Activated naive CD4-positive, alpha-beta T cell treated with anti-CD3 and anti-CD28 coated beads, Interleukin-2, amount 10 ng/mL, durations not matched to agents 7 days and 5 days (primary cell): ENCODE measurements at regions not wholly inside any gene's neighbourhood (a gene's known extent, or its start where the extent isn't known, plus 50 kb on each side); places are given as distances from the start of the nearest gene placed in this dataset.
"Not testable (repeated sequence)": the region's sequence is repeated elsewhere in the genome, so short reads cannot be mapped to it uniquely, and the experiment has no call there.

Experiments used
- CTCF ChIA-PET: fragments of 350-600 bp; sonication (Branson Sonifier 250); formaldehyde crosslinking; loops from one replicate; lab custom pipeline; 2021; ENCODE audit warnings: antibody characterized with exemption; lab: Charles Lee
- DNase-seq: peaks from one replicate; pipeline ENCODE4 v3.0.0-alpha.2; 2020
- H3K27ac Mint-ChIP-seq: one replicate; pipeline ENCODE4 v1.8.0; 2021; ENCODE audit warnings: mild to moderate bottlenecking, moderate library complexity, mixed read lengths
- H3K27me3 Mint-ChIP-seq: one replicate; pipeline ENCODE4 v1.8.0; 2021; ENCODE audit warnings: mild to moderate bottlenecking, mixed read lengths
- H3K36me3 Mint-ChIP-seq: one replicate; pipeline ENCODE4 v1.8.0; 2021; ENCODE audit warnings: mixed read lengths
- H3K4me1 Mint-ChIP-seq: one replicate; pipeline ENCODE4 v1.8.0; 2021; ENCODE audit warnings: mixed read lengths
- H3K4me3 Mint-ChIP-seq: one replicate; pipeline ENCODE4 v1.8.0; 2021; ENCODE audit warnings: mild to moderate bottlenecking, moderate library complexity, mixed read lengths
- H3K9me3 Mint-ChIP-seq: one replicate; pipeline ENCODE4 v1.8.0; 2021; ENCODE audit warnings: mixed read lengths

- peaks cover 7% of the 10 kb centered on the region for H3K9me3 Mint-ChIP-seq
- no peaks in the 10 kb centered on the region for H3K27me3 Mint-ChIP-seq
- DNase-seq: no peak
- H3K27ac Mint-ChIP-seq: no peak overlapping the region
- no peaks in the 10 kb centered on the region for H3K4me1 Mint-ChIP-seq
- CTCF ChIA-PET: no interaction called here
- no peaks in the 10 kb centered on the region for H3K36me3 Mint-ChIP-seq
- H3K4me3 Mint-ChIP-seq: no peak overlapping the region
Observed at GRCh38 chr1:188769181-188769580, 1708.5 kb downstream of the BRINP3 start.

- Mint-ChIP-seq H3K4me3 (no peak overlapping the region), H3K36me3 (no peaks in the 10 kb centered on the region), H3K27me3 (no peaks in the 10 kb centered on the region), H3K9me3 (peaks cover 7% of the 10 kb centered on the region), H3K4me1 (no peaks in the 10 kb centered on the region), H3K27ac (no peak overlapping the region)
- DNase-seq: no peak
- CTCF ChIA-PET: no interaction called here
Observed at GRCh38 chr1:188769936-188770335, 1707.7 kb downstream of the BRINP3 start.

- Mint-ChIP-seq H3K4me1 (no peaks in the 10 kb centered on the region), H3K36me3 (no peaks in the 10 kb centered on the region), H3K4me3 (no peak overlapping the region), H3K9me3 (peaks cover 3% of the 10 kb centered on the region), H3K27ac (no peak overlapping the region), H3K27me3 (no peaks in the 10 kb centered on the region)
- CTCF ChIA-PET: no interaction called here
- no peak for DNase-seq
Observed at GRCh38 chr1:188778578-188778977, 1699.1 kb downstream of the BRINP3 start.

- Mint-ChIP-seq H3K27ac (no peak overlapping the region), H3K36me3 (no peaks in the 10 kb centered on the region), H3K9me3 (no peaks in the 10 kb centered on the region), H3K27me3 (no peaks in the 10 kb centered on the region), H3K4me1 (no peaks in the 10 kb centered on the region), H3K4me3 (no peak overlapping the region)
- DNase-seq: no peak
- CTCF ChIA-PET: no interaction called here
Observed at GRCh38 chr1:188782220-188782841, 1695.3 kb downstream of the BRINP3 start.

- no peak overlapping the region for H3K27ac Mint-ChIP-seq
- H3K4me1 Mint-ChIP-seq: no peaks in the 10 kb centered on the region
- H3K27me3 Mint-ChIP-seq: no peaks in the 10 kb centered on the region
- CTCF ChIA-PET: no interaction called here
- no peak for DNase-seq
- no peaks in the 10 kb centered on the region for H3K36me3 Mint-ChIP-seq
- no peak overlapping the region for H3K4me3 Mint-ChIP-seq
- peaks cover 6% of the 10 kb centered on the region for H3K9me3 Mint-ChIP-seq
Observed at GRCh38 chr1:188794969-188795368, 1682.7 kb downstream of the BRINP3 start.

GRCh38 chr1:188812153-188812552, 1665.5 kb downstream of the BRINP3 start:
- H3K4me3 Mint-ChIP-seq, H3K27ac Mint-ChIP-seq, CTCF ChIA-PET, H3K27me3 Mint-ChIP-seq, H3K36me3 Mint-ChIP-seq, H3K4me1 Mint-ChIP-seq, DNase-seq: not testable (repeated sequence)
- H3K9me3 Mint-ChIP-seq: peaks cover 24% of the 10 kb centered on the region

GRCh38 chr1:188812836-188813573, 1664.7 kb downstream of the BRINP3 start:
- H3K4me3 Mint-ChIP-seq, H3K36me3 Mint-ChIP-seq, H3K27ac Mint-ChIP-seq, H3K27me3 Mint-ChIP-seq, H3K4me1 Mint-ChIP-seq, DNase-seq, CTCF ChIA-PET: not testable (repeated sequence)
- H3K9me3 Mint-ChIP-seq: peaks cover 23% of the 10 kb centered on the region

GRCh38 chr1:188817814-188818213, 1659.8 kb downstream of the BRINP3 start:
- Mint-ChIP-seq H3K4me1 (no peaks in the 10 kb centered on the region), H3K9me3 (peaks cover 8% of the 10 kb centered on the region), H3K4me3 (no peak overlapping the region), H3K27me3 (no peaks in the 10 kb centered on the region), H3K27ac (no peak overlapping the region), H3K36me3 (no peaks in the 10 kb centered on the region)
- no peak for DNase-seq
- CTCF ChIA-PET: no interaction called here

- H3K27ac Mint-ChIP-seq: no peak overlapping the region
- no peaks in the 10 kb centered on the region for H3K4me1 Mint-ChIP-seq
- no peaks in the 10 kb centered on the region for H3K27me3 Mint-ChIP-seq
- no peak for DNase-seq
- no peaks in the 10 kb centered on the region for H3K9me3 Mint-ChIP-seq
- H3K36me3 Mint-ChIP-seq: no peaks in the 10 kb centered on the region
- H3K4me3 Mint-ChIP-seq: no peak overlapping the region
- CTCF ChIA-PET: no interaction called here
Observed at GRCh38 chr1:188822248-188822647, 1655.4 kb downstream of the BRINP3 start.

- H3K4me3 Mint-ChIP-seq: no peak overlapping the region
- no peak overlapping the region for H3K27ac Mint-ChIP-seq
- no peaks in the 10 kb centered on the region for H3K4me1 Mint-ChIP-seq
- H3K9me3 Mint-ChIP-seq: no peaks in the 10 kb centered on the region
- DNase-seq: no peak
- no peaks in the 10 kb centered on the region for H3K27me3 Mint-ChIP-seq
- CTCF ChIA-PET: no interaction called here
- no peaks in the 10 kb centered on the region for H3K36me3 Mint-ChIP-seq
Observed at GRCh38 chr1:188825471-188825870, 1652.2 kb downstream of the BRINP3 start.

GRCh38 chr1:188826800-188827199, 1650.9 kb downstream of the BRINP3 start:
- H3K36me3 Mint-ChIP-seq: no peaks in the 10 kb centered on the region

GRCh38 chr1:188827400-188827799, 1650.3 kb downstream of the BRINP3 start:
- Mint-ChIP-seq H3K27ac (no peak overlapping the region), H3K4me1 (no peaks in the 10 kb centered on the region), H3K27me3 (no peaks in the 10 kb centered on the region), H3K4me3 (no peak overlapping the region), H3K9me3 (no peaks in the 10 kb centered on the region), H3K36me3 (no peaks in the 10 kb centered on the region)
- CTCF ChIA-PET: no interaction called here
- DNase-seq: no peak

More at GRCh38 chr1:188826800-188827199, 1650.9 kb downstream of the BRINP3 start:
- H3K27ac Mint-ChIP-seq: no peak overlapping the region
- no peak for DNase-seq
- no peak overlapping the region for H3K4me3 Mint-ChIP-seq
- no peaks in the 10 kb centered on the region for H3K9me3 Mint-ChIP-seq
- H3K27me3 Mint-ChIP-seq: no peaks in the 10 kb centered on the region
- CTCF ChIA-PET: no interaction called here
- no peaks in the 10 kb centered on the region for H3K4me1 Mint-ChIP-seq

- H3K27me3 Mint-ChIP-seq, H3K27ac Mint-ChIP-seq, H3K4me3 Mint-ChIP-seq, H3K4me1 Mint-ChIP-seq, DNase-seq, H3K36me3 Mint-ChIP-seq, CTCF ChIA-PET: not testable (repeated sequence)
- H3K9me3 Mint-ChIP-seq: peaks cover 13% of the 10 kb centered on the region
Observed at GRCh38 chr1:188841111-188841696, 1636.5 kb downstream of the BRINP3 start.

- H3K9me3 Mint-ChIP-seq: peaks cover 4% of the 10 kb centered on the region
- no peaks in the 10 kb centered on the region for H3K36me3 Mint-ChIP-seq
- H3K27me3 Mint-ChIP-seq: no peaks in the 10 kb centered on the region
- H3K4me3 Mint-ChIP-seq: no peak overlapping the region
- no peak for DNase-seq
- no peak overlapping the region for H3K27ac Mint-ChIP-seq
- CTCF ChIA-PET: no interaction called here
- no peaks in the 10 kb centered on the region for H3K4me1 Mint-ChIP-seq
Observed at GRCh38 chr1:188846468-188846867, 1631.2 kb downstream of the BRINP3 start.
